Keratinocyte (primary cell): ENCODE measurements at regions not wholly inside any gene's neighbourhood (a gene's known extent, or its start where the extent isn't known, plus 50 kb on each side); places are given as distances from the start of the nearest gene placed in this dataset.

ENCODE experiments used
- EZH2 ChIP-seq: IDR thresholded peaks from one replicate; pipeline ENCODE4 v1.6.1; 2012; ENCODE audit warnings: inconsistent platforms, mild to moderate bottlenecking, low read length, moderate library complexity
- TF ChIP-seq, protein P1 (sequence below), 3 experiments: IDR thresholded peaks in 1 of 3; conservative IDR thresholded peaks in 1 of 3; optimal IDR thresholded peaks in 1 of 3; 2 replicates in 2 of 3; 3 replicates in 1 of 3; pipeline versions ENCODE3 to v1.5.1; 2011; ENCODE audit warnings: low read length in 3 of 3, mild to moderate bottlenecking in 3 of 3, moderate library complexity in 2 of 3, control low read depth in 1 of 3, inconsistent platforms in 1 of 3; ENCODE audit not compliant: insufficient read depth in 2 of 3; ENCODE audit errors: extremely low read depth in 1 of 3

DNA sequence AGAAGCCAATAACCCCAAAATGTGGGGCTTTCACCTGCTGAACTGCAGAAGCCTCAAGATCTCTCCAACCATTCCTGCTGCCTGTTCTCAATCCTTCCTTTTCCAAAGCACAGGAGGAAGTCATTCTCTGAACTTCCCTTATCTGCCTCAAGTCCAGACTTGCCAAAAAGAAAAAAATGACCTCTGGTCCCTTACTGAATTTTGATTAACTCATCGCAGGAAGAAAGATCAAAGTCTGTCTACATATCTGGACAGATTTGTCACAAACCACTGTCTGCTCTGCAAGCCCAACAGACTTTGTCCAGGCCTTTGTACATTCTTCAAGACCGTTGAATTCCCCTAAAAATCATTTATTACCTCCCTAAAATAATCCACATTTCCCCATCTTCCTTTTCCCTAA is 126.5 kb upstream of the NBEA start:
- TF ChIP-seq, protein P1, sequence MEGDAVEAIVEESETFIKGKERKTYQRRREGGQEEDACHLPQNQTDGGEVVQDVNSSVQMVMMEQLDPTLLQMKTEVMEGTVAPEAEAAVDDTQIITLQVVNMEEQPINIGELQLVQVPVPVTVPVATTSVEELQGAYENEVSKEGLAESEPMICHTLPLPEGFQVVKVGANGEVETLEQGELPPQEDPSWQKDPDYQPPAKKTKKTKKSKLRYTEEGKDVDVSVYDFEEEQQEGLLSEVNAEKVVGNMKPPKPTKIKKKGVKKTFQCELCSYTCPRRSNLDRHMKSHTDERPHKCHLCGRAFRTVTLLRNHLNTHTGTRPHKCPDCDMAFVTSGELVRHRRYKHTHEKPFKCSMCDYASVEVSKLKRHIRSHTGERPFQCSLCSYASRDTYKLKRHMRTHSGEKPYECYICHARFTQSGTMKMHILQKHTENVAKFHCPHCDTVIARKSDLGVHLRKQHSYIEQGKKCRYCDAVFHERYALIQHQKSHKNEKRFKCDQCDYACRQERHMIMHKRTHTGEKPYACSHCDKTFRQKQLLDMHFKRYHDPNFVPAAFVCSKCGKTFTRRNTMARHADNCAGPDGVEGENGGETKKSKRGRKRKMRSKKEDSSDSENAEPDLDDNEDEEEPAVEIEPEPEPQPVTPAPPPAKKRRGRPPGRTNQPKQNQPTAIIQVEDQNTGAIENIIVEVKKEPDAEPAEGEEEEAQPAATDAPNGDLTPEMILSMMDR (optimal IDR thresholded peaks at IDR 0.05 in 1 of 3, IDR thresholded peaks at IDR 0.05 in 1 of 3, conservative IDR thresholded peaks at IDR 0.05 in 1 of 3; ENCODE audit: extremely low read depth in 1 of 3, insufficient read depth in 2 of 3, low read length in 3 of 3) = no peak
- no peak for TF ChIP-seq EZH2
